Panc1 (cell line): ENCODE measurements at regions not wholly inside any gene's neighbourhood (a gene's known extent, or its start where the extent isn't known, plus 50 kb on each side); places are given as distances from the start of the nearest gene placed in this dataset.

Experiments used
- CTCF ChIP-seq: fragments of 450-650 bp; IDR thresholded peaks from 2 replicates; pipeline ENCODE4 v1.5.1; 2017; ENCODE audit warnings: mild to moderate bottlenecking
- POLR2AphosphoS5 ChIP-seq: IDR thresholded peaks from 2 replicates; pipeline ENCODE4 v1.6.1; 2012; ENCODE audit warnings: mild to moderate bottlenecking, low read depth, low read length, moderate library complexity

DNA sequence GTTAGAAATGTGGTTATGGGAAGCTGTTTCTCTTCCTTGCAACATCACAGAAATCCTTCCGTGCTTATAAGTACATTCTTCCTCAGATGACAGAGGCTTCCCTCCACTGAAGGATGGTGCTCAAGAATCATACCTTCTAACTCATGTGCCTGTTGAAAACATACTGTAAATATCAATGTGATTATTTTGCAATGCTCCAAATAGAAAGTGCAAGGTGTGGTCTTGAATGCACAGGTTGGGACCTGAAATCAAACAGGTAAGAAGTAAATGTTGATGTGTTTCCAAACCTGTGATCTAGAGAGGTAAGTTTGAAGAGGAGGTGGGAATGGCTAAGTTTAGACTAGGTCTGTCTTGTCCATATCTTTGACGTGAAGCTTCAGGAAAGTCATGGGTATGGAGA, 87.7 kb downstream of the ZNF518B start:
- TF ChIP-seq CTCF (no peak), POLR2AphosphoS5 (no peak)
